HG03521 (cell line): ENCODE measurements at regions not wholly inside any gene's neighbourhood (a gene's known extent, or its start where the extent isn't known, plus 50 kb on each side); places are given as distances from the start of the nearest gene placed in this dataset.
"Not testable (repeated sequence)": the region's sequence is repeated elsewhere in the genome, so short reads cannot be mapped to it uniquely, and the experiment has no call there.

Source experiments
- ATAC-seq: cut with Tn5 transposase; IDR thresholded peaks from one replicate; pipeline ENCODE4 v1.9.1; 2021; ENCODE audit warnings: mild to moderate bottlenecking, moderate library complexity; ENCODE audit not compliant: unreplicated experiment

DNA sequence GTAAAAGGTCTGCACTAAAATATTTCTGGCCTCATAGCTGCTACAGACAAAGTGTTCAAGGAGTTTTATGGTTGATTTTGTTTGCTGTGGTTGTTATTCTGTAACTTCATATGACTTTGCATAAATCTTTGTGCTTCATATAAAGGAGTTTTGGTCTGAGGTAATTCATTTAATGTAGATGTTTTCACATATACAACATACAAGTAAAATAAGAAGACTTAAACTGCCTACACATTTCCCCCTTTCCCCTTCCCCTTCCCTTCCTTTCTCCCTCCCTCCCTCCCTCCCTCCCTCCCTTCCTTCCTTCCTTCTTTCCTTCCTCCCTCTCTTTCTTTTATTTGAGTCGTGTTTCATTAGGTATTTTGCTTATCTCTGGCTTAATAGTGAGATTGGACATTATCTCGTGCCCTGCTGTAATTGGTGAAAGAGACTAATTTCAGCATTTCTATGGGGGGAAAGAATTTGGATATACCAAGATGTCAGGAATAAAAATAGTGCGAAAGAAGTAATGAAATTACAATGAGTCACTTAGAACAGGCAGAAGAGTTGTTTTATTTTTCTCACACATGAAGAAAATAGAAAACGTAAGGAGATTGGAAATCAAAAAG, 144.9 kb upstream of the MAD2L1 start:
- no peak for ATAC-seq

DNA sequence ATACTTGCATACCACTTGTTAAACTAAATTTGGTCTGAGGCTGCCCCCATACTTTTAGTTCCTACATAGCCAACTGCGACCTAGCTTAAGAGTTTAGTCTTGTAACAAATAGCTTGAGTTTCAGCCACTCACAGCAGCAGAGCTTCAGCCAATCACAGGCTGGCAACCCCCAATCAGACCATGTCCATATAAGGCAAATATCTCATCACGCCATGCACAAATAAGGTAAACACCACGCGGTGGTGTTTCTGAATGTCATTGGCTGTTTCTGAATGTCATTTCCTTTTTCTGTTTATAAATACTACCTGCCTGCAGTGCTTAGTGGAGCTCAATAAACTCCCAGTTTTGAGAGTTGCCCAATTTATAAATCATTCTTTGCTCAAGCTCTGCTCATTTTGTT, 143.1 kb upstream of the MAD2L1 start:
- no peak for ATAC-seq

DNA sequence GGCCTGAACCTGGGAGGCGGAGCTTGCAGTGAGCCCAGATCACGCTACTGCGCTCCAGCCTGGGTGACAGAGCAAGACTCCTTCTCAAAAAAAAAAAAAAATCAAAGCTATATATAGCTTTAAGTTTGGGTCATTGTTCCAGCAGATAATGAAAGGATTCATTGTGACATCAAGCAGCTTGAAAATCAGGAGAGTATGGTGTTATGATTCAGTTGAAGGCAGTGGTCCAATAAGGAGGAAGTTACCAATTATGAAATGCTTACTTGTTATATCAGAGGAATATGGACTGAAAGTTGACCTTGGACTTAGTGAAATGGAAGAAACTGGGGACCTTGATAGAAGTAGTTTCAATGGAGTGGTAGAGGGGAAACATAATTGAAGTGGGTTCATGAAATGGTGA, 140.4 kb upstream of the MAD2L1 start:
- no peak for ATAC-seq

DNA sequence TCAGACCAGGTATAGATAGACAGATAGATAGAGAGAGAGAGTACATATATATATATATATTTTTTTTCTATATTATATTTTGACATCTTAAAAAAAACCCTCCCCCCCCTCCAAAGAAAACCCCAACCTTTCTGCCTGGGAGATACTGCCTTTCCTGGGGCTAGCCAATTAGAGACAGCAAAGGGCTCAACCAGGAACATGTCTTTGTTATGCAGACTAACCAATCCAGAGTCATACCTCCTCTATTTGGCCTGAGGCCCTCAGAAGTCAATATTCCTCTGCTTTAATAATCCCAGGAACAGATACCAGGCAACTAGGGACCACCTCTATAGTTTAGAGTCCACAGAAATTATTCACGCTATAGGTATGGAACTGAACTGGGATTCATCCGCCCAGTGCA, 135.6 kb upstream of the MAD2L1 start:
- ATAC-seq, result no peak

DNA sequence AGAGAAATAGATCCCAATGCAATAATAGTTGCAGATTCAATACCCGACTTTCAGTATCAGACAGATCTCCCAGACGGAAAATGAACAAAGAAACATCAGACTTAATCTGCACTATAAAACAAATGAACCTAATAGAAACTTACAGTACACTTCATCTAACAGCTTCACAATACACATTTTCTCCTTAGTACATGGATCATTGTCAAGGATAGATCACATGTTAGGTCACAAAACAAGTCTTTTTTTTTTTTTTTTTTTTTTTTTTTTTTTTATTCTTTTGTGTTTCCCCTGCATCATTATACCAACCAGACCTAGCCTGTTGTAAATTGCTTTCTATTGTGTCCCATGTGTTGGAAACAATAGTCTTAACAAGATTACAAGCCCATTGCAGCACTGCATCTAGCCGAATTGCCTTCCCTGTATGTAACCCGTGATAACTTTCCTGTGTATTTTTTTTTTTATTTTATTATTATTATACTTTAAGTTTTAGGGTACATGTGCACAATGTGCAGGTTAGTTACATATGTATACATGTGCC, 134.0 kb upstream of the MAD2L1 start:
- not testable (repeated sequence) for ATAC-seq

DNA sequence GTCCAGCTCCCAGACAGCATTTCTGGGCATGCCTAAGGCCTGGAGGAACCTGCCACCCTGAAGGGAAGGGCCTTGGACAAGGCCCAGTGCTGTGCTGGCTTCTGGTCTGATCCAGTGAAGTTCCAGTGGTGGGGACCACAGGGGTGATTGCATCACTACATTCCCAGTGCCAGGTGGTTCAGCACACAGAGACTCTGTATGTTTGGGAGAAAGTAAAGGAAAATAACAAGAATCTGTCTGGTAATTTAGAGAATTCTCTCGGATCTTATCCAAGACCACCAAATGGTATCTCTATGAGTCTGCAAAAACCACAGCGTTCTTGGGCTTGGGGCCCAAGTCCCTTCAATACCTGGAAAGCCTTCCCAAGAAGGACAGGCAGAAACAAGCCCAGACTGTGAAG, 131.8 kb upstream of the MAD2L1 start:
- ATAC-seq, result no peak

DNA sequence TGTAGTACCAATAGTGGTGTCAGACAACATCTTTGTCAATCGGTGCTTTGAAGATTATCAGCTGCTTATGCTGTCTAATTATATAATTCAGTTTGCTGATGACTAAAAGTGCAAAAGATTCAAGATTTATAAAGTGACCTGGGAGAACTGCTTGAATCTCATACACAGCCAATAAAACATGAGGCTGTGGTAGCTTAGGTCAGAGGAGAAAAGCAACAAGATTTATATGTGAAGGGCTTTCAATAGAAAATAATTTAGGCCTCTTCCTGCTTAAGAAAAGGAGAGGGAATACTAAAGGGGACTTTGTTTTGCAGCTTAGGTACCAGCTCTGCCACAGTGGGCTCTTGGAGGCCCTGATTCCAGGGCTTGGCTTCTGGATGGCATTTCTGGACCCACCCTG, 111.0 kb upstream of the MAD2L1 start:
- no peak for ATAC-seq

DNA sequence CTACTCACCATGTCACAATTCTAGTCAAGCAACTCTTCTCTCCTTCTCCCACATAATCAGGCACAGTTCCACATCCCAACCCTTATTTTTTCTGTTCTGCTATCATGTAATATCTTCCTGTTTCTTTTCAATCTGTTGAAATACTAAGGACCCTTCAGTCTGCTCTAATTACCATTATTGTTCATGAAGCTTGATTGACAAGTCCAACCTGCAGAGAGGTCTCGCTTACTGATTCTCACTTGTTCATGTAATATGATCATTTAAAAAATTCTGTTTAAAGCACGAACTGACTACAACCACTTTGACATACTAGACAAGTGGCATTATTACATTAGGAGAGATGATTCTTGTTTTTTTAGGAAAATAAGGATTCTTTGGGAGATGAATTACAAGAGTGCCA, 108.6 kb upstream of the MAD2L1 start:
- ATAC-seq, result no peak

DNA sequence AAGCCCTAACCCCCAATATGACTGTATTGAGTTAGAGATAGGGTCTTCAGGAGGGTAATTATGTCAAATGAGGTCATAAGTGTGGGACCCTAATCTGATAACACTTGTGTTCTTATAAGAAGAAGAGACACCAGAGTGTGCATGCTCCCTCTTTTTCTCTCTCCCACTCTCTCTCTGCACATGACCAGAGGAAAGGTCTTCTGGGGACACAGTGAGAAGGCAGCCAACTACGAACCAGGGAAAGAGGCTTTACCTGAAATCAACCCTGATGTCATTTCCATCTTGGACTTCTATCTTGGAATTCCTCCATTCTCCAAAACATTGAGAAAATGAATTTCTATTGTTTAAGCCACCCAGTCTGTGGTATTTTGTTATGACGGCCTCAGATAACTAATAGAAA, 97.2 kb upstream of the MAD2L1 start:
- ATAC-seq, result no peak

DNA sequence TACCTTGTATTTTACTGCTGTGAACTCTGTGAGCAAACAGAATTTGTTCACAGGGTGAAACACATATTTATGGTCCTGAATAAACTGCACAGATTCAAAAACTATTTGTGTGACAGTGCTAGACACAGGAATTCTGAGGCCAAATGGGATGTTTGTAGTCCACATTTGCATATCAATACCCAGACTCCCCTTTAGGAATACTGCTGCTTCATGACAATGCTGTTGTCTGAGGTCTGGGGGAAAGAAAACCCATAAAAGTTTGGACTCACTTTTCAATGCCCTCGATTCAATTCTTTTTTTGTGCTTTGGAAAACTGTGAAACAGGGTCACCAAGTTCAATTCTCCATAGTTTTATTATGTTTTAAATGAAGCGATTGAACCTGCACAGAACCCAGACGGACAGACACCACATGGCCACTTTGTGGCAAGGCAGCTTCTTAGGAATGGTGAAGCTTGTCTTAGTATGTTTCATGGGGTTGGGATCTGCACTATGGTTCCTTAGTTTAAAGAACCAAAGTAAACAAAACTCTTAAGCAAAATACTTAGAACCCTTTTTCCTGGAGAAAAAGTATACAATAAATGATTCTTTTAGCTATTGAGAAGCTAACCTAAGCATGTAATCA, 92.3 kb upstream of the MAD2L1 start:
- no peak for ATAC-seq

DNA sequence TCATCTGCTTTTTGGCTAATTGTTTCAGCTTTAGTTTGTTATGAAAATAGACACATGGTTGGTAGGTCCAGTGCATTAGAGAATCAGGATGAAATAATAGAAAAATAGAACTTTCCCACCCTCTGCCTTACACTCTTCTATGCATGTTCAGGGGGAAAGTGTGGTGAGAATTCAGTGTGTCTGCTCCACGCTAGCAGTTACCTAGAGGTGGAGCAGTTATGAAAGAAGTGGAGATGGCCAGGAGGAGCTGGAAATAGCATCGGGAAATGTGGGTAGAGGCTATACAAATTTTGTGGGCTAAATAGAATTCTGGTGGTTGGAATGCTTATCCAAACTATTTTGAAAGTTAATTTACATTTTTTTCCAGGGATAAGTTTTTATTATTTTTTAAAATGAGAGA, 91.4 kb upstream of the MAD2L1 start:
- ATAC-seq, result no peak

DNA sequence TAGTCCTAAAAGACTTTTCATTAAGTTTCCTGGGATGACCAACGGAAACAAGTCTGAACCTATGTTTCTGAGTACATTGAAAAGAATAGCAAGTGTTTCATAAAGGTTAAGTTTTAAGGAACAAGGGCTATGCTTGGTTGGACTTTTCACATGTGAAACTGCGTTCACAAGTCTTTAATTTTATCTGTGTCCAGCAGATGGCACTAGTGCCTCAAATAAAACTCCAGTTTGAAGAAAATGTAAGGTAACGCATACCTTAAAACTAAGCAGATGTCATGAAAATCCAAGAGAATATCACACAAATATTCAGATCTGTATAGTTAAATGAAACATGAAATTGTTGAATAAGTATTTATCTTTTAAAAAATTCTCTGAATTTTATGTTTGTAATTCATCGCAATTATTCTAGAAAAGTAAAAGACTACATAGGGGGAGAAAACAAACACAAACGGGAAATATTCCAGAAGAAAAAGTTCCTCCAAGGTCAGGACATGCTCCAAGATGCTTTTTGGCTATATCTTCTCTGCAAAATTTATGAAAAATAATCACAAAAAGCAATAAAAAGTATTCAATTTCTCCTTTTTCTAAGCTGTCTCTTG, 89.6 kb upstream of the MAD2L1 start:
- no peak for ATAC-seq

DNA sequence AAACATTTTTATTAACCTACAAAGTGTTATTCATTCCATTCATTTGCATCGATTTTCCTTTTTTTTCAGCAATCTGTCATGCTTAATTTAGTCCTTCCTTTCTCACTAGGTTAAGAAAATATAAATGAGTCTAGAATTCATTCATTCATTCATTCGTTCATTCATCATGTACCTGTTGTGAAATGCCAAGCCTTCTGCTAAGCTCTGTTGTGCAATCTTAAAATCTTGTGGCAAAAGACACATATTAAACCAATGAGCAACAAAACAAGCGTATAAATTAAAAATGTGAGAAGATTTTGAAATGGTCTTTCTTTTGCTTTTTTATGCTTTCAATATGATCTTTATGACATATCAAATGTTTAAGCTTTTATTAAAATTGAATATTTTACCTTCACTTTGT, 88.6 kb upstream of the MAD2L1 start:
- ATAC-seq, result no peak

DNA sequence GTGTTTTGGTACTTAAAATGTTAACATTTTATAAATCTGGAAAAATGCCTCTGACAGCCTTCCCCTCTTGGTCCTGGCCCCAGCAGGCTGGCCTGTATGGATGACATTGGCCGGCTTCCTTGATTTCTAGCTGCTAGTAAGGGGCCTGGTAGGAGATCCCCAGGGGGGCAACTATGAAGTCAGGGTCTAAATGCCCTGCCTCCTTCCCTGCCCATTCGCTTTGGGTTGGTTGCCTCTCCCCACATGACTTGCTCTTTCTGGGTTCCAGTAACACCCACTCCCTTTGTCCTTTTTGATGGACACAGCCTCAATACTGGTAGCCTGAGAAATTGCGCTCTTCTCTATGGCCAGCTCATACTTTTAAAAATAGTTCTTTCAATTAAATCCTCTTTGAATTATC, 78.0 kb upstream of the MAD2L1 start:
- ATAC-seq, result no peak

DNA sequence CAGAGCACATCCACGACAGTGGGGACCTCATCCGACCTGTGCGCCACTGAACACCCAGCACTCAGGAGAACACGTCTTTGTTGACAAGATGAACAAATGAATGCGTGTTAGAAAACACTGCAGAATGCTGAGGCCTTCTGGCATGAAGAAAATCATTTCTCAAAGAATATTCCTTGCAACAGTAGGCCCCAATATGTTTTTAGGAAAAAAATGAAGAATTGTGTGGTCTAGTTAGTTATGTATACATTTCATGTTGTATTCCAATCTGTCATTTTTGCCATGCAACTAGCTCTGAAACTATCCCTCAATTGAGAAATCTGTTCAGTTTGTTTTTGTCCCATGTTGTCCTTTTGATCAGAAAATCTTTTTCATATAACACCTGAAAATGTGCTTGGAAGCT, 77.4 kb upstream of the MAD2L1 start:
- no peak for ATAC-seq

DNA sequence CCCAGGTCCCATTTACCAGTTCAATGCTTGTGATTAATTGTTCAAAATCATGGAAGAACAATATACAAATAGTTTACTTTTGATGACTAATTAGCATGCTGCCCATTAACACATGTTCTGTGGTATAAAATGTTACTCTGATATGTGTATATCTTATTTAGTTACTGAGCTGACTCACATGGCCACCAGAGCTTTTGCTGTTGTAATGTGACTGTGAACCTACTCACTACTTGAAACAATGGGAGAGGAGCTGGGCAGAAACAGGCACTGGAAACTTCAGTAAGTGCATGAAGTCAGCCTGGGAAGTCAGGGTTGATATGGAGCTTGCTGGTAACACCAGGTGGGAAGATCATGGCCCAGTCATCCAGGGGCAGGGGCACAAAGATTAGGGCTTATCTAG, 72.7 kb upstream of the MAD2L1 start:
- ATAC-seq, result no peak

DNA sequence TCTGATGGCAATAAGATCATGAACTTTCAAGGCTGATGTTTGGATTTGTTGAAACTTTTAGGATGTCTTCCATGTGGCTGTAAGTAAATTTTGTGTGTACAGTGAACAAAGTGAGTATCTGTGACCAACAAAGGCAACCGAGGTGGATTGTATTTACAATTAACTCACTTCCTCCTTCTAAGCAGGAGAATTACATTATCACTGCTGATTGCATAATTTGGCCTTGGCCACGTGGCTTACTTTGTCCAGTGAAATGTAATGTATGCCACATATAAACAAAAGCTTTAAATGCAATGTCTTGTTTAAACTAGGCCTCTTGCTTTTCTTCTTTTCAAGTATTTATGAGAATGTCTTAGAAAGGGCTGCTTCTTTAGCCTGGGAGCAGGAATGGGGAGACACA, 66.3 kb upstream of the MAD2L1 start:
- ATAC-seq, result no peak

DNA sequence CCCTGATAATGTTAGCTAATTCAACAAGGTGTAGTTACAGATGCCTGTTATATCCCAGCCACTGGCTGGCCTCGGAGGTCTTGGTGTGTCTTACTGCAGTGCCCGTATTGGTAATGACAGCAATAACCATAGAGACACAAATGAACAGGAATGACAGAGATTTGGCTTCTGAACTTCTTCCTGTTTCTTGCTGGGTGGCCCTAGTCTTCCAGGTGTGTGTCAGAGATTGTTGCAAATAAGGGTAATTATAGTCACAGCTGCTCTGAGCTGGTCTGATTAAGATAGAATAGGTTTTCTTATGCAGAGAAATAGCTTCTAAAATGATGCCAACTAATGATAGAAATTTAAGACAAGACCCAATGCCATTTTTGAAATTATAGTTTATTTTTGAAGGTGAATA, 64.1 kb upstream of the MAD2L1 start:
- no peak for ATAC-seq
